ENCODE measurements at regions not wholly inside any gene's neighbourhood (a gene's known extent, or its start where the extent isn't known, plus 50 kb on each side); places are given as distances from the start of the nearest gene placed in this dataset.

DNA sequence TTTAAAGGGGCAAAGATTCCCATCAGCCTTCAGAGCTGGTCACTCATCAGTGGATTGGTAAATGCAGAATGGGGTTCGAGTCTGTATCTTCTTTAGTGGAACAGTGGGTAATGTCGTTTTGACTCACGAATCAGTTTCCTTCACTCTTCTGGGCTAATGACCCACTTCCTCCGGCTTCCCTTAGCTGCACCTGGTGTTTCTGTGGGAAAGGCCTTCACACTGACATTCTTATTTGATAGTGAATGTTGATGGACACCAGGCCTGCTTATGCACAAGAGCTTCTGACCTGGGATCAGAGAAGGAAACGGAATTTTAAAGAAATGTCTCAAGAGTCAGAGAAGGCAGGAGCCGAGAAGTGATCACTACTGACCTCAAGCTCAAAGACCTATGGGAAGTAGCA is 272.0 kb upstream of the SULF2 start:
- Histone ChIP-seq H3K27ac (no peak overlapping the region), H3K9me3 (no peaks in the 10 kb centered on the region), H3K27me3 (no peaks in the 10 kb centered on the region), H3K36me3 (no peaks in the 10 kb centered on the region), H3K4me1 (no peaks in the 10 kb centered on the region), H3K4me3 (no peak overlapping the region)
- ATAC-seq (no peak), DNase-seq (no peak)
- no peak for TF ChIP-seq POLR2A (IDR thresholded peaks at IDR 0.05)
- TF ChIP-seq, protein P1, sequence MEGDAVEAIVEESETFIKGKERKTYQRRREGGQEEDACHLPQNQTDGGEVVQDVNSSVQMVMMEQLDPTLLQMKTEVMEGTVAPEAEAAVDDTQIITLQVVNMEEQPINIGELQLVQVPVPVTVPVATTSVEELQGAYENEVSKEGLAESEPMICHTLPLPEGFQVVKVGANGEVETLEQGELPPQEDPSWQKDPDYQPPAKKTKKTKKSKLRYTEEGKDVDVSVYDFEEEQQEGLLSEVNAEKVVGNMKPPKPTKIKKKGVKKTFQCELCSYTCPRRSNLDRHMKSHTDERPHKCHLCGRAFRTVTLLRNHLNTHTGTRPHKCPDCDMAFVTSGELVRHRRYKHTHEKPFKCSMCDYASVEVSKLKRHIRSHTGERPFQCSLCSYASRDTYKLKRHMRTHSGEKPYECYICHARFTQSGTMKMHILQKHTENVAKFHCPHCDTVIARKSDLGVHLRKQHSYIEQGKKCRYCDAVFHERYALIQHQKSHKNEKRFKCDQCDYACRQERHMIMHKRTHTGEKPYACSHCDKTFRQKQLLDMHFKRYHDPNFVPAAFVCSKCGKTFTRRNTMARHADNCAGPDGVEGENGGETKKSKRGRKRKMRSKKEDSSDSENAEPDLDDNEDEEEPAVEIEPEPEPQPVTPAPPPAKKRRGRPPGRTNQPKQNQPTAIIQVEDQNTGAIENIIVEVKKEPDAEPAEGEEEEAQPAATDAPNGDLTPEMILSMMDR (IDR thresholded peaks at IDR 0.05): no peak
- WGBS (ENCODE audit: insufficient coverage, low coverage, low lambda C conversion rate, missing lambda C conversion rate): 53% methylated on average over 6 of the region's 6 CpGs
- intact Hi-C loops (cut with DNase I): no loop called here

DNA sequence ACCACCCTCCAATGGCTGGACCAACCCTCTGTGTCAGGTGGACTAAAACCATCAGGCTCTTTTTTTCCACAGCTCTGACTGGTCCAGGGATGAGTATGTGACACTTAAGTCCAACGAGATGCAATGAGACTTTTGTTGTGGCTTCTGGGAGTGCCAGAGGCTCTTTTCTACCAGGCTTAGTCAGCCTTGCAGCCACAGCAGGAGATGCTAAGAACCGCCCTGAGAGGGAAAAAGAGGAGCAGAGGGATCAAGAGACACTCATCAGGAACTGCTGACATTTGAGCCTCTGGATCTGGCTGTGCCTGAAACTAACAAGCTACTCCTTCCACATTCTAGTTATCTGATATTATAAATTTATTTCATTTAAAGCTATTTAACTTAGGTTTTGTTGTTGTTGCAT is 270.9 kb upstream of the SULF2 start:
- Histone ChIP-seq H3K27ac (no peak overlapping the region), H3K36me3 (no peaks in the 10 kb centered on the region), H3K4me3 (no peak overlapping the region), H3K27me3 (no peaks in the 10 kb centered on the region), H3K4me1 (no peaks in the 10 kb centered on the region), H3K9me3 (no peaks in the 10 kb centered on the region)
- DNase-seq (no peak), ATAC-seq (no peak)
- 31% methylated on average over 2 of the region's 2 CpGs for WGBS (ENCODE audit: insufficient coverage, low coverage, low lambda C conversion rate, missing lambda C conversion rate)
- intact Hi-C loops (cut with DNase I): no loop called here
- TF ChIP-seq POLR2A (IDR thresholded peaks at IDR 0.05): no peak

DNA sequence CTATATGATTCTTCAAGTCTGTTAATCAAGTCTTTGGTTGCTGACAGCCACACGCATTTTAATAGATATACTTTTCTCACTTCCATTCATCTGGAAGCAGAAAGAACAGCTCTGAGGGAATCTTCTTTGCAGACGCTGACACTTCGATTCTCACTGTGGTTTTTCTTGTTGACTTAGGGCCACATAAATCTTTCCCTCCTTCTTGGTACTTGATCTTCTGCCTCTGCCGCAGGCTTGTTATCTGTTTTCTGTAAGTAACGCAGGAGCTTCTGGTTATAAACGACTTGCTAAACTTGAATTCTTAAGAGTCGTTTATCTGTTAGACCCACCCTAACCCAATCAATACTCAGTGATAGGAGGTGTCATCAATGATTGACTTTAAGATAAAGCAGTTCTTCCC is 268.8 kb upstream of the SULF2 start:
- 40% methylated on average over 7 of the region's 7 CpGs for WGBS (ENCODE audit: insufficient coverage, low coverage, low lambda C conversion rate, missing lambda C conversion rate)
- no peak overlapping the region for H3K4me3 ChIP-seq
- no peak for DNase-seq
- ATAC-seq: no peak
- no peak overlapping the region for H3K27ac ChIP-seq
- no peaks in the 10 kb centered on the region for H3K27me3 ChIP-seq
- H3K9me3 ChIP-seq: no peaks in the 10 kb centered on the region
- H3K36me3 ChIP-seq: no peaks in the 10 kb centered on the region
- H3K4me1 ChIP-seq: no peaks in the 10 kb centered on the region
- intact Hi-C loops (cut with DNase I): no loop called here
- no peak for TF ChIP-seq POLR2A (IDR thresholded peaks at IDR 0.05)
- TF ChIP-seq, protein P1 (IDR thresholded peaks at IDR 0.05): no peak

DNA sequence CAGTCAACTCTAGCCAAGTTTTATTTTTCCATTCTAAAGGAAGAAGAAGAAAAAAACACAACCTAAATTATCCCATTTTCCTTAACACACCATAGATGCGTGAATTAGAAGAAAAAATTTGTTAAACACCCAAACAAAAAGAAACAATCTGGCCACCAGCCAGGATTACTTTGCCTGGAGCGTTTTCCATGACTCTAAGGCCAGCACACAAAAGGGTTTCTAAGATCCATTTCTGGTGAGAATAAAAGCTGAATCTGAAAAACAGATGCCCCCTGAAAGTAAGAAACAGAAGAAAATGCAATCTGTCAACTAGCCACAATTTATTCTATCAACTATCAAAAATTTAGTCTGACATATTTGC is 267.2 kb upstream of the SULF2 start:
- DNase-seq: no peak
- 40% methylated on average over 2 of the region's 2 CpGs for WGBS (ENCODE audit: insufficient coverage, low coverage, low lambda C conversion rate, missing lambda C conversion rate)

DNA sequence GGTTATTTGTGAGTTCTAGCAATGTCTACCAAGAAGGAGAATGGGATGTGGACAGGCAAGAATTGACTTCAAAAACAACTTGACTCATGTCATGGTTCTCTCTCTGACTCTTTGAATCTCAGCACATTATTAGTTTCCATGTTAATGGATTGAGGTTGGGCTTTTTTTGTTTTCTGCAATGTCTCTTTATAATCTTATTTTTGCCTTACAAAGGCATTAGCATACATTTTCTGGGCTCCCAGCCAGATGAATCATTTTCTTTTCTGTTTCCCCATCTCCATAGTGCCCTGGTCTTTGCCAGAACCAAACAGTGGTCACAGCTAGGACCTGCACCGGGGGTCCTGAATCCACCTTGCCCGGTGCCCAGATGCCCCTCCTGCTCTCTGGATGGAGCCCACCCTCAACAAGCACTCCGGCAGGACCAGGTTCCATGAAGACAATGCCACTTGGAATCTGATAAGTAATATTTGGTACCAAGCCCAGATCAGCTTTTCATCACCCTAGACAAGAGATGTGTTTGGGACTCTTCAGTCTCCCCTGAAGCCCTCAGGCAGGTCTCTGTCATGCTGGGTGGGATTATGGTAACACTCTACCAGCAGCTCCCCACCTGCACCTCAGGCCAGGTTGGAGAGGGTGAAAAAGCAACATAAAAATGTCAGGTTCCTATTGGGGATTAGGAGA is 266.7 kb upstream of the SULF2 start:
- 54% methylated on average over 3 of the region's 3 CpGs for WGBS (ENCODE audit: insufficient coverage, low coverage, low lambda C conversion rate, missing lambda C conversion rate)

More for the DNA sequence above, 267.2 kb upstream of the SULF2 start:
- Histone ChIP-seq H3K27me3 (no peaks in the 10 kb centered on the region), H3K9me3 (no peaks in the 10 kb centered on the region), H3K4me3 (no peak overlapping the region), H3K36me3 (no peaks in the 10 kb centered on the region), H3K27ac (no peak overlapping the region), H3K4me1 (no peaks in the 10 kb centered on the region)
- intact Hi-C loops (cut with DNase I): no loop called here
- TF ChIP-seq, protein P1 (IDR thresholded peaks at IDR 0.05): no peak
- TF ChIP-seq POLR2A (IDR thresholded peaks at IDR 0.05): no peak
- no peak for ATAC-seq

More for the DNA sequence above, 266.7 kb upstream of the SULF2 start:
- H3K27me3 ChIP-seq: no peaks in the 10 kb centered on the region
- ATAC-seq (no peak), DNase-seq (no peak)
- TF ChIP-seq, protein P1 (IDR thresholded peaks at IDR 0.05): no peak
- no peak for TF ChIP-seq POLR2A (IDR thresholded peaks at IDR 0.05)
- no peaks in the 10 kb centered on the region for H3K9me3 ChIP-seq
- H3K4me1 ChIP-seq: no peaks in the 10 kb centered on the region
- no peaks in the 10 kb centered on the region for H3K36me3 ChIP-seq
- intact Hi-C loops (cut with DNase I): no loop called here
- no peak overlapping the region for H3K4me3 ChIP-seq
- H3K27ac ChIP-seq: no peak overlapping the region

All from right lobe of liver (tissue), 6 donors.